ENCODE measurements at regions not wholly inside any gene's neighbourhood (a gene's known extent, or its start where the extent isn't known, plus 50 kb on each side); places are given as distances from the start of the nearest gene placed in this dataset.

- Histone ChIP-seq H3K79me2 (ENCODE audit: control insufficient read depth, insufficient read depth, low read length) (no peaks in the 10 kb centered on the region), H3K9me3 (ENCODE audit: control extremely low read depth in 1 of 3, control insufficient read depth in 2 of 3, insufficient read depth in 1 of 3, low read length in 2 of 3) (peaks cover 0 to 5% (median 0%) of the 10 kb centered on the region in 3 donors), H4K20me1 (ENCODE audit: control insufficient read depth, insufficient read depth, low read length, poor library complexity, severe bottlenecking) (no peaks in the 10 kb centered on the region), H3K27ac (ENCODE audit: low read length in 2 of 2) (no peak overlapping the region), H3K9ac (ENCODE audit: low read length) (no peak overlapping the region), H2AFZ (ENCODE audit: insufficient read depth, low read depth, low read length, poor library complexity, severe bottlenecking) (no peak overlapping the region), H3K4me3 (ENCODE audit: control extremely low read depth in 1 of 5, extremely low read depth in 1 of 5, insufficient read depth in 1 of 5, low read depth in 2 of 5, low read length in 4 of 5) (no peak overlapping the region), H3K27me3 (replicated peaks in 1 of 4; ENCODE audit: control extremely low read depth in 1 of 4, control insufficient read depth in 3 of 4, insufficient read depth in 4 of 4, low read length in 3 of 4) (peaks cover 0 to 13% (median 0%) of the 10 kb centered on the region in 4 experiments), H3K36me3 (replicated peaks in 1 of 2; ENCODE audit: control extremely low read depth in 1 of 2, control insufficient read depth in 1 of 2, extremely low read depth in 1 of 2, insufficient read depth in 2 of 2, low read length in 1 of 2) (no peaks in the 10 kb centered on the region), H3K4me1 (ENCODE audit: control insufficient read depth in 2 of 2, insufficient read depth in 2 of 2, low read length in 2 of 2) (no peaks in the 10 kb centered on the region), H3K4me2 (replicated peaks; ENCODE audit: low read depth, low read length, poor library complexity, severe bottlenecking) (no peak overlapping the region)
- H3K4me3 Mint-ChIP-seq = no peak overlapping the region
- intact Hi-C loops (cut with micrococcal nuclease) = no loop called here
- no peaks in the 10 kb centered on the region for H3K4me1 Mint-ChIP-seq
- DNase-seq (no peak), ATAC-seq (ENCODE audit: low read depth) (no peak)
- ChIA-PET CTCF (no interaction called here), POLR2A (no interaction called here)
- no peaks in the 10 kb centered on the region for H3K9me3 Mint-ChIP-seq (ENCODE audit: insufficient read depth)
- peaks cover 33% of the 10 kb centered on the region for H3K27me3 Mint-ChIP-seq
- 90% methylated on average over 4 of the region's 4 CpGs for WGBS (ENCODE audit: insufficient coverage)
- TF ChIP-seq EZH2 (IDR thresholded peaks at IDR 0.05; ENCODE audit: borderline replicate concordance, insufficient read depth, low read depth, low read length, poor library complexity, severe bottlenecking) (no peak), CTCF (IDR thresholded peaks at IDR 0.05) (no peak)
- no peak overlapping the region for H3K27ac Mint-ChIP-seq
These were observed 80.3 kb downstream of the THNSL2 start for GRCh38 chr2:88250404-88250803.

- H3K36me3 ChIP-seq (replicated peaks in 1 of 2; ENCODE audit: control extremely low read depth in 1 of 2, control insufficient read depth in 1 of 2, extremely low read depth in 1 of 2, insufficient read depth in 2 of 2, low read length in 1 of 2) = no peaks in the 10 kb centered on the region
- no peak overlapping the region for H3K4me2 ChIP-seq (replicated peaks; ENCODE audit: low read depth, low read length, poor library complexity, severe bottlenecking)
- no peak overlapping the region for H3K27ac ChIP-seq (ENCODE audit: low read length in 2 of 2)
- H3K79me2 ChIP-seq (ENCODE audit: control insufficient read depth, insufficient read depth, low read length) = no peaks in the 10 kb centered on the region
- H3K27ac Mint-ChIP-seq = no peak overlapping the region
- peaks cover 0 to 7% (median 0%) of the 10 kb centered on the region in 4 experiments for H3K27me3 ChIP-seq (replicated peaks in 1 of 4; ENCODE audit: control extremely low read depth in 1 of 4, control insufficient read depth in 3 of 4, insufficient read depth in 4 of 4, low read length in 3 of 4)
- H4K20me1 ChIP-seq (ENCODE audit: control insufficient read depth, insufficient read depth, low read length, poor library complexity, severe bottlenecking) = no peaks in the 10 kb centered on the region
- H3K9ac ChIP-seq (ENCODE audit: low read length) = no peak overlapping the region
- H3K4me1 Mint-ChIP-seq = no peaks in the 10 kb centered on the region
- ChIA-PET POLR2A (no interaction called here), CTCF (no interaction called here)
- peaks cover 0 to 11% (median 0%) of the 10 kb centered on the region in 3 donors for H3K9me3 ChIP-seq (ENCODE audit: control extremely low read depth in 1 of 3, control insufficient read depth in 2 of 3, insufficient read depth in 1 of 3, low read length in 2 of 3)
- intact Hi-C loops (cut with micrococcal nuclease) = no loop called here
- DNase-seq (no peak), ATAC-seq (ENCODE audit: low read depth) (no peak)
- no peak overlapping the region for H2AFZ ChIP-seq (ENCODE audit: insufficient read depth, low read depth, low read length, poor library complexity, severe bottlenecking)
- no peaks in the 10 kb centered on the region for H3K4me1 ChIP-seq (ENCODE audit: control insufficient read depth in 2 of 2, insufficient read depth in 2 of 2, low read length in 2 of 2)
- H3K4me3 ChIP-seq (ENCODE audit: control extremely low read depth in 1 of 5, extremely low read depth in 1 of 5, insufficient read depth in 1 of 5, low read depth in 2 of 5, low read length in 4 of 5) = no peak overlapping the region
- 86% methylated on average over 1 of the region's 5 CpGs for WGBS (ENCODE audit: insufficient coverage)
- peaks cover 30% of the 10 kb centered on the region for H3K27me3 Mint-ChIP-seq
- no peak overlapping the region for H3K4me3 Mint-ChIP-seq
- peaks cover 2% of the 10 kb centered on the region for H3K9me3 Mint-ChIP-seq (ENCODE audit: insufficient read depth)
- TF ChIP-seq CTCF (IDR thresholded peaks at IDR 0.05) = no peak
- TF ChIP-seq EZH2 (IDR thresholded peaks at IDR 0.05; ENCODE audit: borderline replicate concordance, insufficient read depth, low read depth, low read length, poor library complexity, severe bottlenecking) = no peak
These were observed 78.2 kb downstream of the THNSL2 start for GRCh38 chr2:88248280-88248828.

All from B cell (primary cell).